Stimulated activated CD4-positive, alpha-beta T cell treated with anti-CD3 and anti-CD28 coated beads, Interleukin-15, amount 100 ng/mL, for 24 hours (primary cell): ENCODE measurements at regions not wholly inside any gene's neighbourhood (a gene's known extent, or its start where the extent isn't known, plus 50 kb on each side); places are given as distances from the start of the nearest gene placed in this dataset.
"Not testable (repeated sequence)": the region's sequence is repeated elsewhere in the genome, so short reads cannot be mapped to it uniquely, and the experiment has no call there.

ENCODE experiments used
- DNase-seq: peaks from one replicate; pipeline ENCODE4 v3.0.0-alpha.2; 2020

DNA sequence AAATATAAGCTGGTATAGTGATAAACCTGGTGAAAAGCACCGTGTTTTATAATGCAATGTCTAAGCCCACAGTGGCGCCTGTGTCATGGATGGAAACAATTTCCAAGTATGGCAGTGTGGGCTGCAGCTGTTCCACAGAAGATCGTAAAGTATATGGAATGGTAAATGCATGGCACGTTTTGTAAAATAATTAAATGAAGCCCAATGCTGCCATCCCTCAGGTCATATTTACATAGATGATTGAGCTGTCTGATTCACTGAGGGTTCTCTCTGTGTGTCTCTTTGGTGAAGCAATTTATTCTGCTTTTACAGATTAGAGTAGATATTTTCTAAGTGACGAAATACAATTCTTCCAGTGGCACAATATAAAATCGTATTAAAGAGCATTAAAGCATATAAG, 164.8 kb downstream of the ASMT start:
- no peak for DNase-seq

DNA sequence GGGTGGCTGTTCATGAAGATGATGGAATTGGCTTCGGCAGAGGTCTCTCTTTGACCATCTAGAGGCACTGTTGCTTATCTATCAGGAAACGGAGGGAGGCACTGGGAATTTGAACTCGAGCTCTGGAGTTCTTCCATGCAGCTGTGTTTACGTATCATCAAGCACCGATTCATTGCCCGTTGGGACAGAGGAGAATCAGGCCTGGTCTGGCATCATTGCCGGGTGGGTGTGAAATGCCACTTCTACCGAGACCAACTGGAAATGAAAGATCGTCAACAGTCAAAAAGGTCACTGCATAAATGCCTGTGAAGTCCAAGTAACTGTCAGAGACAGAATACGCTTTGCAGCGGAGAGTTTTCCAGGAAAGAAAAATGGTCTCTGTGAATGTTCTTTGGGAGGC, 166.9 kb downstream of the ASMT start:
- no peak for DNase-seq

DNA sequence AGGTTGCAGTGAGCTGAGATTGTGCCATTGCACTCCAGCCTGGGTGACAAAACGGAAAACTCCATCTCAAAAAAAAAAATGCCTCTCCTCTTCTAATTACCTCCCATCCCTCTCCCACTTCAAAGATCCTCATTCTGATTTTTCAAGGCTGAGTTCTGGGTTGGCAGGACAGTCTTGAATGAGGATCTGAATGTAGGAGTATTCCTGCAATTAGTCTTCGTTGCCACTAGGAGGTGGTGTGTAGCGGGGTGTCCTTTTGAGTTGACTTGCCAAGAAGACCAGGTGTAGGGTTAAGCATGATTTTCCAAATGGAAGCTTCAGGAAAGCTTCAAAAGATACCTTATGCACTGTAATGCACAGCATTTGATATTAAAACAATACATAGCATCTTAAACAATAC, 169.9 kb downstream of the ASMT start:
- DNase-seq: no peak

DNA sequence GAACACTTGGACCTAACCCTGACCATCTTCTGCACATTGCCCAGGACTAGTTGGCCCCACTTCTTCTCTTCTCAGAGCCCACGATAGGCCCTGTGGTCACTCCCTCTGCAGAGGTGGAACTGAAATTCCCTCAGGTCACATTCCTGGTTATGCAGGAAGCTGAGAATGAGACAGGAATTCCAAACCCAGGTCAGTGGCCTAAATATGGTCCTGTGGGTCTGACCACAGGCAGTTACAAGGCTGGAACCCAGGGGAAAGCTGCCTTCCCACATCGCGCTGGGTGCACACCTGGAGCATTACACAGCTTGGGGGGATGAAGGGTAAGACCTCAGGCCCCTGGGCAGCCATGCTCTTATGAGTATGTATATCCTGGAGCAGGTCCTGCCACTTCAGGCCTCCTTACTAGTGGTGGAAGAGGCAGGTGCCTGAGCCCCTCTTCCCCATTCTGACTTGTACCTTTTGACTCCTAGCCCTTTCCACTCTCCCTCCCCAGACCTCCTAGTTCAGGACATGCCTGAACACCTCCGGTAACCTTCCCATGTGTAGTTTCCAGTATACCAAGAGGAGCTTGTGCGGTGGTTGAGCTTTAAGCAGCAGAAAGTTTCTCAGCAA, 173.5 kb downstream of the ASMT start:
- DNase-seq: no peak

DNA sequence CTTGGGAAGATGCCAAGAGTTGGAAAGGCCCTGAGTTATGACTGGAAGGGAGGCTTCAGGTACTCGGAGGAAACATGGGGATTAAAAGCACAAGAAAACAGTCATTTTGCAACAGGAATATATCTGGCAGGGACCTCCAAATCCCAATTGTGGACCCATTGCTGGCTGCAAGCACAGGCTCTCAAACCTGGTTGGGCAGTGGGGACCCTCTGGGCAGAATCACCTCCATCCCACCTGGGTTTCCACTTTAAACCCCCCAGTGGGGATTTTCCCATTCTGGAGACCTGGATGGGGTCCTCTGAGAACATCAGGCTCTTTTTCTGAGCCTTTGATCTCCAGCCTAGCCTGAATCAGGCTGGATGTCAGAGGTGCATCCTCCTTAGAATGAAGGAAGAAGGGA, 177.8 kb downstream of the ASMT start:
- DNase-seq: no peak

DNA sequence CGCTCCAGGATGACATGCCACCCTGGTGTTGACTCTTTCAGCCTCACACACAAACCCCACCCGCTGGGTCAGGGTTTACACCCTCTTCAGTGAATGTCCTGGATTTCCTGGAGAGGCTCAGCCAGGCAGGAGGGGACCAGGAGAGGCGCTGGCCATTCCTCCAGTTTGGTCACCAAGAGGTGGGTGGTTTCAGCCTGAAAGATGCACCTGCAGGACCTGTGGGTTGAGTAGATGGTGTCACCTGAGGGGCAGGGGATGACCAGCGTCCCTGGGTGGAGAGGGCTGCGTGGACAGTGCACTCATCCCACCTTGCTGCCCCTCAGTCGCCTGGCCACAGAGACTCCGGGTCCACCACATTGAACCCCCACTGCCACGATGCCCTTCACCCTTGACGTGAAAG, 179.7 kb downstream of the ASMT start:
- DNase-seq: no peak

DNA sequence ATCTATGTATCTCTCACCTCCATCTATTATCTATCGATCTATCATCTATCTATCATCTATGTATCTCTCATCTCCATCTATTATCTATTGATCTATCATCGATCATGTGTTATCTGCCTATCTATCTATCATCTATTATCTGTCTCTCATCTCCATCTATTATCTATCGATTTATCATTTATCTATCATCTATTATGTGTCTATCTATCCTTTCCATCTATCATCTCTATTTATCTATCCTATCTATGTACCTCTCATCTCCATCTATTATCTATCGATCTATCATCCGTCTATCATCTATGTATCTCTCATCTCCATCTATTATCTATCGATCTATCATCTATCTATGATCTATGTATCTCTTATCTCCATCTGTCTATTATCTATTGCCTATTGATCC, 188.1 kb downstream of the ASMT start:
- no peak for DNase-seq

DNA sequence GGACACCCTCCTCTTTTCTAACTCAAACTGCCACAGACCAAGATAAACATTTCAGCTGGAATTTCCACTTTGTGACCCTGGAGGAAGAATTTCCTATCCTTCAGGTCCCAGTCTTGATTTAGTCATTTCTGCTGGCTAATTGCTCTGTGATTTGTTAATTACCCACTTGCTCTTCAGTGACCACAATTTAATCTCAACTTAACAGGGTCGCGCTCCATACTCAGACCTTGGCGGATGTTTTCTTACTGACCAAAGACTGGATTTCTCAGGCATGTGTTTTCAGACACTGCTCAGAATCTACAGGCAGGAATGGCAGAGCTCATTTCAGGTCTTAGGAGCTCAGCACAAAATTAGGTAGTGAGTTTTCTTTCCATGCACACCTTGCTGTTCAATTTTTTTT, 188.9 kb downstream of the ASMT start:
- DNase-seq: no peak

DNA sequence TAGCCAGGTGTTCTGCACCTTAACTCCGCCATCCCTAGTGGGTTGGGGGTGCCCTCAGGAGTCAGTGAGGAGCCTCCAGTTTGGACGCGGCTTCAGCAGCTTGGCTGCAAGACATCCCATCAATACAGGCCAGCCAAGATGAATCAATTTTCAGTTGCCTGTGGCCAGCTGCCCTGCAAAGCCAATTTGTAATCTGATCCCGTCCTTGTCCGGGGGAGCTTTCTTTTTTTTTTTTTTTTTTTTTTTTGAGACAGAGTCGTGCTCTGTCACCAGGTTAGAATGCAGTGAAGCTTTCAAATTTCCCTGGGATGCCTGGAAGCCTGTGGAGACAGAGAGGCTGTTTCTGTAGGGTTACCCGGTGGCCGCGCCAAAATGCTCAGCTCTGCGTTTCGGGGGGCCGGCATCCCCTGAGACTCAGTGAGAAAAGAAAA, 192.5 kb downstream of the ASMT start:
- no peak for DNase-seq

DNA sequence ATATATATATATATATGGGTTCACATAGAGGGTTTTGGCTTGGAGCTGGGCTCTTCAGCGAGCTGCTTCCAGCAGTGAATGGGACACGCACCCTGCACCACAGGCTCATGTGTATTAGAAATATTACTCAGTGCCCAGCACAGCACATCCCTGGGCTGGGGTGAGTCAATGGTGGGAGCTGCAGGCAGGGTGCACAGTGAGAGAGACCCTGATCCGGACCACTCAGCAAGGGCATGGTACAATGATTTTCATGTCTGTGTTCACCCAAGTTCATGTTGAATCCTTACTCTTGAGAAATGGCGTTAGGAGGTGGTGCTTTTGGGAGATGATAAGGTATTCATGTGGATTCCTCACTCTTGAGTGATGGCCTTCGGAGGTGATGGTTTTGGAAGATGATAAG, 194.7 kb downstream of the ASMT start:
- DNase-seq: no peak

DNA sequence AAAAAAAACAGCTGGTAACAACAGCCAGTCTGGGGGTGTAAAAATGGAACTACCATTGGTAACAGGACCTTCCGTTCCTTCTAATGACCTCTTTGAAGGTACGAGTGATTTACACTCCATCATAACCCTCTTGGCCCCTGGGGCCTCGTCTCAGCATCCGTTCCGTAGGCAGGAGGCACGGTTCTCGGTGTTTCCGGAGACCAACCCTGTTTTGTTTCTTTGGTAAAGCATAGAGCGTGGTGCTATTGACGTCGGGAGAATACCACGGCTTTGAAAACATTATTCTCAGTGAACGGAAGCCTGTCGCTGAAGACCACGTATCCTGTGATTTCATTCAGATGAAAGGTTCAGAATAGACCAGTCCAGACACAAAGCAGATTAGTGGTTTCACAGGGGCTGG, 198.9 kb downstream of the ASMT start:
- no peak for DNase-seq

DNA sequence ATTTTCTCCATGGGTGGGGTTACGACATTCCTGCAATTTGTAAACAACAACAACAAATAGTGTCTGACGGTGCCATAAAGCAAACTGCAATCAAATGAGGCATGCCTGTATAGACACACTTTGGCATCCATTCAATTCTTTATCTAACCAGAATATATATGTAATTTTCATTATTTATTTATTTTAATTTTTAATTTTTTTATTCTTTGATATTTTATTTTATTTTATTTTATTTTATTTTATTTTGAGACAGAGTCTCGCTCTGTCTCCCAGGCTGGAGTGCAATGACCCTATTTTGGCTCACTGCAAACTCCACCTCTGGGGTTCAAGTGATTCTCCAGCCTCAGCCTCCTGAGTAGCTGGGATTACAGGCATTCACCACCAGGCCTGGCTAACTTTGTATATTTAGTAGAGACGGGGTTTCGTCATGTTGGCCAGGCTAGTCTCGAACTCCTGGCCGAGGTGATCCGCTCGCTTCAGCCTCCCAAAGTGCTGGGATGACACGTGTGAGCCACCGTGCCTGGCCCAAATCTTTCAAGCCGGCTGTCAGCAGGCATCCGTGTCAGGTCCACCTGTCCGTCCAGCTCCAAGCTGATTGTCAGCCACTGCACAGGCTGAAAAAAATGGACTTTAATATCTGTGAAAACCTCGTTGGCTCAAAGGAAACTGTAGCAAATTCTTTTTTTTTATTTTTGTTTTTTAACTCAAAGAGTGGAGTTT, 200.8 kb downstream of the ASMT start:
- DNase-seq: no peak

DNA sequence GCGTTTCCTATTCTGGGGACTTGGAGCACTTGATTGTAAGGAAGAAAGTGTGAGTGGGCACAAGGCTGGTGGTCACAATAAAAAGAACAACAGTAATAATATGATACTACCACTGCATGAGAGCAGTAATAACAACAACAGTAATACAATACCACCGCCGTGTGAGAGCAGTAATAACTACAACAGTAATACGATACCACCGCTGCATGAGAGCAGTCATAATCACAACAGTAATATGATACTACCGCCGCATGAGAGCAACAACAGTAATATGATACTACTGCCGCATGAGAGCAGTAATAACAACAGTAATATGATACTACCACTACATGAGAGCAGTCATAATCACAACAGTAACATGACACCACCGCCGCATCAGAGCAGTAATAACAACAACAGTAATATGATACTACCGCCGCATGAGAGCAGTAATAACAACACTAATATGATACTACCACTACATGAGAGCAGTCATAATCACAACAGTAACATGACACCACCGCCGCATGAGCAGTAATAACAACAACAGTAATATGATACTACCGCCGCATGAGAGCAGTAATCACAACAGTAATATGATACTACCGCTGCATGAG, 201.6 kb downstream of the ASMT start:
- DNase-seq: not testable (repeated sequence)

DNA sequence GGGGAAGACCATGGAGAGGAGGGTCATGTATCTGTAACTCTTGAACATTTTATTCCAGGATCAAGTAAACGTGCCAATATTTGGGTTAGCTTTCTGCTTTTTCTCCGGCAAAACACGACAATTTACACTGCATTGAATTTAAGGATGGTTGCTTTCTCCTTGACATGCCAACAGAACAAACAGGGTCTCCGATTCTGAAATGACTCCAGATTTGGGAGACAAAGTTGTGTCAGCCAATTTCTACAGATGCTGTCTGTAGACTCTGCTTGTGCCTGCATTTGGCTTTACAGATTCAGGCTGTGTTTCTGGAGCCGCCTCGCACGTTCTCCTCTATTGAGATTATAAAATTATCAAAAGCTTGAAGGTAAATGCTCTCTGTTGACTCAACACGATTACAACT, 207.0 kb downstream of the ASMT start:
- no peak for DNase-seq

DNA sequence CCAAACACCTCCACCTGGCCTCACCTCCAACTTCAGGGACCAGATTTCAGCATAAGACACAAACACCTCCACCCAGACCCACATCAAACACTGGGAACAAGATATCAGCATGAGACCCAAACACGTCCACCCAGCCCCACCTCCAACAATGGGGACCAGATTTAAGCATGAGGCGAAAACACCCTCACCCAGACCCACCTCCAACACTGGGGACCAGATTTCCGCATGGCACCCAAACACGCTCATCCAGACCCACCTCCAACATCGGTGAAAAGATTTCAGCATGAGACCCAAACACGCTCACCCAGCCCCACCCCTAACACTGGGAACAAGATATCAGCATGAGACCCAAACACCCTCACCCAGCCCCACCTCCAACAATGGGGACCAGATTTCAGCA, 210.0 kb downstream of the ASMT start:
- no peak for DNase-seq

DNA sequence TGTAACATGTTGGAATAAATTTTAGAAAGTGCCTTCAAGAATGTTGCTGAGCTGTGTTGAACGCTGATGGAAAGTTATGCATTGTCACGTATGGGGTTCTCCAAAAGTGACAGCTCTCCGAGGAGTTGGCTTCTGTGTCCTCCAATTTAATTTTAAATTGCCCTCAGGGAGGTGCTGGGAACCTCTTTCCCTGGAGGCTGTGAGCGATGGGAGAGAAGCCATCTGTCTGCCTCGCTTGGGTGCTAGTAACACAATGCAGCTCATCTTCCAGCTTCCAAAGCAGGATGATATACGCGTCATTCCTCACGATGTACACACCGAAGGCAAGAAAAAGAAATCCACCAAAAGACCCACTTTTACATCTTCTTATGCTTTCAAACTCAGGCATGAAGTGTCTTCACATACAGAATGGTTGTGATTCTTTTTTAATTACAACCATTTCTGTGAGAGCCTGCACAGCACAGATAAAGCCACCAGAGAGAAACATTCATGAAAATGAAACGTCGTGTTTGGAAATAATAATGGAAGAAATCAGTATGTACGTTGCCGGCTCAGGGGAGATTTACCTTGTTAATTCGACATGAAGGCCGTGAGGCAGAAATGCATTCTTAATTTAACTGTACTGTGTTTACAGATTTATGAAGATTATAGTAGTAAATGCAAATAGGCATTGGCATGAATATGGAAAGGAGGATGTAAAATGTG, 218.9 kb downstream of the ASMT start:
- DNase-seq: no peak

DNA sequence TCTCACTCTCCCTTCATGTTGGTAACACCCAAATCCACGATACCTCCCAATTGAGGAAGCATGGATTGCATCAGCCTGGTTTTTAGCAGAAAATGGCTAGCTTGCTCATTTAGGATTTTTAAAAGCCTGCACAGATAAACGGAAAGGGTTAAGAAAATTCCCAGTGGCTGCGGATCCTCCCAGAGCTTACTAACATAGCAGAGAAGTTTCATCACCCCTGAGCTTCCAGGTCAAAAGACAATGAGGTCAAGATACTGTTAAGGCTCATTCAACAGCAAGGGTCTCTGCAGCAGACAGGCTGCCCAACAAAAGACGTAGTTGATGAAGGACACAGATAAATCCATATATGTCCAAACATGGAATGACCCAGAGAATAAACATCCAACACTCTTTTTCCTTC, 220.2 kb downstream of the ASMT start:
- no peak for DNase-seq

DNA sequence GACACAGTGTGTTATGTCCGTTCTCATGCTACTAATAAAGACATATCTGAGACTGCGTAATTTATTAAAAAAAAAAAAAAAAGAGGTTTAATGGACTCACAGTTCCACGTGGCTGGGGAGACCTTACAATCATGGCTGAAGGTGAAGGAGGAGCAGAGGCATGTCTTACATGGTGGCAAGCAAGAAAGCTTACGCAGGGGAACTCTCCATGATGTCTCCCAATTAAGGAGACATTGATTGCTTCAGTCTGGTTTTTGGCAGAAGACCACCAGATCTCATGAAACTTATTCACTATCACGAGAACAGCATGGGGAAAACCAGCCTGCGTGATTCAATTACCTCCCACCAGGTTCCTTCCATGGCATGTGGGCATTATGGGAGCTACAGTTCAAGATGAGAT, 221.8 kb downstream of the ASMT start:
- DNase-seq: no peak

DNA sequence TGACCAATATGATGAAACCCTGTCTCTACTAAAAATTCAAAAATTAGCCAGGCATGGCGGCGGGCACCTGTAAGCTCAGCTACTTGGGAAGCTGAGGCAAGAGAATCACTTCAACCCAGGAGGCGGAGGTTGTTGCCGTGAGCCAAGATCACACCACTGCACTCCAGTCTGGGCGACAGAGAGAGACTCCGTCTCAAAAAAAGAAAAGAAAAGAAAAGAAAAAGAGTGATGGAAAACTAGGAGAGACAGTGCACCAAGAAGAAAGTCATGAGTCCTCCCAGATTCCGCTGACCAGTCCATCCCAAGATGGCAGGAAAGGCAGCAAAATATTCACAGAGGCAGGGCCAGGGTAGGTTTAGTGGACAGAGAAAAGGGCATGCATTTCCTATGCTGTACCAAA, 226.9 kb downstream of the ASMT start:
- DNase-seq: no peak

DNA sequence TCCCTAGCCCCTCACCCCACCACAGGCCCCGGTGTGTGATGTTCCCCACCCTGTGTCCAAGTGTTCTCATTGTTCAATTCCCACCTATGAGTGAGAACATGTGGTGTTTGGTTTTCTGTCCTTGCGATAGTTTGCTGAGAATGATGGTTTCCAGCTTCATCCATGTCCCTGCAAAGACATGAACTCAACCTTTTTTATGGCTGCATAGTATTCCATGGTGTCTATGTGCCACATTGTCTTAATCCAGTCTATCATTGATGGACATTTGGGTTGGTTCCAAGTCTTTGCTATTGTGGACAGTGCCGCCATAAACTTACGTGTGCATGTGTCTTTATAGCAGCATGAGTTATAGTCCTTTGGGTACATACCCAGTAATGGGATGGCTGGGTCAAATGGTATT, 232.1 kb downstream of the ASMT start:
- not testable (repeated sequence) for DNase-seq

DNA sequence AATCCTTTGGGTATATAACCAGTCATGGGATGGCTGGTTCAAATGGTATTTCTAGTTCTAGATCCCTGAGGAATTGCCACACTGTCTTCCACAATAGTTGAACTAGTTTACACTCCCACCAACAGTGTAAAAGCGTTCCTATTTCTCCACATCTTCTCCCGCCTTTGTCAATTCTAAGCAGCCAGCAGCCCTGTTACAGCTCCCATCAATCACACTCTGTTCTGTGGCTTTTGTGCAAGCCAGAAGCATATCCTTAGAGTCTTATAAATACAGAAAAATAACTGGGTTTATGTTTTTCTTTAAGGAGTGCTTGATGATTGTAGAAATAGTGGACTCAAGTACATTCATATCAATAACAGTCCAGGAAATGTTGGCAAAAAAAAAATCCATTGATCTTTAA, 232.9 kb downstream of the ASMT start:
- not testable (repeated sequence) for DNase-seq

DNA sequence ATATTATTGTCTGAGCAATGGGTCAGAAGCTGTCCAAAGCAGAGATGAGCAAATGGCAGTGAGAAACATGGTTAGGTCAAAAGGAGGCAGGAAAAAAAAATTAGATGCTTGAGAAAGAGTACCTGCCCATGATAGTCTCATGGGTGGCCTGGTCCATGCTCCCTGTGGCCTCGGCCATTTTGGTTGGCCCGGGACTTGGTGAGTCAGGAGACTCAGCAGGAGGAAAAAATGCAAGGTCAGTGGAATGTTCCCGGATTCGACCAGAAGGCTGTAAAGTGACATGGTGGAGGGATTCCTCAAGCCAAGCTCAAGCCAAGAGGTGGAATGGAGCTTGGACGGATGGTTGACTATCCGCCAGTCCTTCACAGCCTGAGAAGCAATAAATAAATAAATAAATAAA, 236.7 kb downstream of the ASMT start:
- DNase-seq: no peak

DNA sequence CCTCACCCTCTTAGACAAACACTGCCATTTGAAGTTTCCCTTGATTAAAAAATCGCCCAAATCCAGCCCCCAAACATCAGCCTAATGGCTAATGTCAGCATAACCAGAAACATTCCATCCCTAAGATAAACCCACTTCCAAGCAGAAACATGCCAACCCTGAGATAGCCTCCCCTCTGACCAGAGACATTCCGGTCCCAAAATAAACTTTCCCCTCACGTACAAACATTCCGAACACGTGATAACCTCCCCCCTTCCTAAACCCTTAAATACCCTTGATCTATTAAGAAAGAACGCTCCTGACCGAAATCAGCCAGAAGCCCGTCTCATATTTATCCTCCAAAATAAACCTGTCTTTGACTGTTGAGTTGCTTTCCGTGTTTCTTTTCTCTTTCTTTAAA, 237.2 kb downstream of the ASMT start:
- no peak for DNase-seq

DNA sequence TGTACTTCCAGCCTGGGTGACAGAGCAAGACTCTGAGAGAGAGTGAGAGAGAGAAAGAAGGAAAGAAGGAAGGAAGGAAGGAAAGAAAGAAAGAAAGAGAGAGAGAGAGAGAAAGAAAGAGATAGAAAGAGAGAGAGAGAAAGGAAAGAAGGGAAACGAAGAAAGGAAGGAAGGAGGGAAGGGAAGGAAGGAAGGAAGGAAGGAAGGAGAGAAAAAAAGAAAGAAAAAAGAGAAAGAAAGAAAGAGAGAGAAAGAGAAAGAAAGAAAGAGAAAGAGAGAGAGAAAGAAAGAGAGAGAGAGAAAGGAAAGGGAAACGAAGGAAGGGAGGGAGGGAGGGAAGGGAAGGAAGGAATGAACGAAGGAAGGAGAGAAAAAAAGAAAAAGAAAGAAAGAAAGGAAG, 238.6 kb downstream of the ASMT start:
- DNase-seq: no peak
